ENCODE measurements at regions not wholly inside any gene's neighbourhood (a gene's known extent, or its start where the extent isn't known, plus 50 kb on each side); places are given as distances from the start of the nearest gene placed in this dataset.

DNA sequence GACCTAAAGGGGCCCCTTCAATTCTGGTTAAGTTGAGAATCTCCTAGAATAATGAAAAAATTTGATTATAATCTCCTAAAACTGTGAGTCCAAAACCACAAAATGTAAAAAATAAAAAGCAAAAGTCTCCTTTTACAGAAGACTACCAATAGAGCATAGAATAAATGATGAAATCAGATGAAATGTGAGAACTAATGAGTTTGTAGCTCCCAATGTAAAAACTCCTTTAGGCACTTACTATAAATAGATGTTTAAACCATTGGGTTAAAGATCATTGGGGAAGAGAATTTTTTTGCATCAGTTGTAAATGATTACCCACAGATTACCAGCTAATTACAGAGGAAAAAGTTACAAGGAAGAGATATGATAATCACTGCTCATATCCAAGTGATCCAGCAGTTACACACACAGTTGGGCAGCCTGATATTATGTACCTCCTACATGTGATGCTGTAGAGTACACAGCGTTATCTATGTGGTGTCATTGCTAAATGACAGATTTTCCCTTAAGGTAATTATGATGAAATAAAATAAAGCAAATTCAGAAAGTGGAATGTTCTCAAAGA lies 282.7 kb upstream of the SEMA3D start:
- Histone ChIP-seq H3K27me3 (ENCODE audit: insufficient read depth, poor library complexity, severe bottlenecking) (no peaks in the 10 kb centered on the region), H3K4me3 (replicated peaks; ENCODE audit: insufficient read depth, low read length) (no peak overlapping the region), H3K27ac (replicated peaks) (no peak overlapping the region)
- no peak for DNase-seq (ENCODE audit: low read depth in 1 of 2, low spot score in 1 of 2)
- TF ChIP-seq, protein P1, sequence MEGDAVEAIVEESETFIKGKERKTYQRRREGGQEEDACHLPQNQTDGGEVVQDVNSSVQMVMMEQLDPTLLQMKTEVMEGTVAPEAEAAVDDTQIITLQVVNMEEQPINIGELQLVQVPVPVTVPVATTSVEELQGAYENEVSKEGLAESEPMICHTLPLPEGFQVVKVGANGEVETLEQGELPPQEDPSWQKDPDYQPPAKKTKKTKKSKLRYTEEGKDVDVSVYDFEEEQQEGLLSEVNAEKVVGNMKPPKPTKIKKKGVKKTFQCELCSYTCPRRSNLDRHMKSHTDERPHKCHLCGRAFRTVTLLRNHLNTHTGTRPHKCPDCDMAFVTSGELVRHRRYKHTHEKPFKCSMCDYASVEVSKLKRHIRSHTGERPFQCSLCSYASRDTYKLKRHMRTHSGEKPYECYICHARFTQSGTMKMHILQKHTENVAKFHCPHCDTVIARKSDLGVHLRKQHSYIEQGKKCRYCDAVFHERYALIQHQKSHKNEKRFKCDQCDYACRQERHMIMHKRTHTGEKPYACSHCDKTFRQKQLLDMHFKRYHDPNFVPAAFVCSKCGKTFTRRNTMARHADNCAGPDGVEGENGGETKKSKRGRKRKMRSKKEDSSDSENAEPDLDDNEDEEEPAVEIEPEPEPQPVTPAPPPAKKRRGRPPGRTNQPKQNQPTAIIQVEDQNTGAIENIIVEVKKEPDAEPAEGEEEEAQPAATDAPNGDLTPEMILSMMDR (IDR thresholded peaks at IDR 0.05; ENCODE audit: insufficient read depth, low read length) = no peak
- TF ChIP-seq, protein P2, sequence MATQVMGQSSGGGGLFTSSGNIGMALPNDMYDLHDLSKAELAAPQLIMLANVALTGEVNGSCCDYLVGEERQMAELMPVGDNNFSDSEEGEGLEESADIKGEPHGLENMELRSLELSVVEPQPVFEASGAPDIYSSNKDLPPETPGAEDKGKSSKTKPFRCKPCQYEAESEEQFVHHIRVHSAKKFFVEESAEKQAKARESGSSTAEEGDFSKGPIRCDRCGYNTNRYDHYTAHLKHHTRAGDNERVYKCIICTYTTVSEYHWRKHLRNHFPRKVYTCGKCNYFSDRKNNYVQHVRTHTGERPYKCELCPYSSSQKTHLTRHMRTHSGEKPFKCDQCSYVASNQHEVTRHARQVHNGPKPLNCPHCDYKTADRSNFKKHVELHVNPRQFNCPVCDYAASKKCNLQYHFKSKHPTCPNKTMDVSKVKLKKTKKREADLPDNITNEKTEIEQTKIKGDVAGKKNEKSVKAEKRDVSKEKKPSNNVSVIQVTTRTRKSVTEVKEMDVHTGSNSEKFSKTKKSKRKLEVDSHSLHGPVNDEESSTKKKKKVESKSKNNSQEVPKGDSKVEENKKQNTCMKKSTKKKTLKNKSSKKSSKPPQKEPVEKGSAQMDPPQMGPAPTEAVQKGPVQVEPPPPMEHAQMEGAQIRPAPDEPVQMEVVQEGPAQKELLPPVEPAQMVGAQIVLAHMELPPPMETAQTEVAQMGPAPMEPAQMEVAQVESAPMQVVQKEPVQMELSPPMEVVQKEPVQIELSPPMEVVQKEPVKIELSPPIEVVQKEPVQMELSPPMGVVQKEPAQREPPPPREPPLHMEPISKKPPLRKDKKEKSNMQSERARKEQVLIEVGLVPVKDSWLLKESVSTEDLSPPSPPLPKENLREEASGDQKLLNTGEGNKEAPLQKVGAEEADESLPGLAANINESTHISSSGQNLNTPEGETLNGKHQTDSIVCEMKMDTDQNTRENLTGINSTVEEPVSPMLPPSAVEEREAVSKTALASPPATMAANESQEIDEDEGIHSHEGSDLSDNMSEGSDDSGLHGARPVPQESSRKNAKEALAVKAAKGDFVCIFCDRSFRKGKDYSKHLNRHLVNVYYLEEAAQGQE (IDR thresholded peaks at IDR 0.05; ENCODE audit: insufficient replicate concordance, low read depth) = no peak
- TF ChIP-seq POLR2AphosphoS5 (IDR thresholded peaks at IDR 0.05; ENCODE audit: low read depth) (no peak), SPI1 (IDR thresholded peaks at IDR 0.05; ENCODE audit: borderline replicate concordance, low read depth) (no peak), GABPA (IDR thresholded peaks at IDR 0.05; ENCODE audit: low read depth) (no peak)

- TF ChIP-seq SPI1 (IDR thresholded peaks at IDR 0.05; ENCODE audit: borderline replicate concordance, low read depth) (no peak), GABPA (IDR thresholded peaks at IDR 0.05; ENCODE audit: low read depth) (no peak), POLR2AphosphoS5 (IDR thresholded peaks at IDR 0.05; ENCODE audit: low read depth) (no peak)
- TF ChIP-seq, protein P2 (IDR thresholded peaks at IDR 0.05; ENCODE audit: insufficient replicate concordance, low read depth) = no peak
- TF ChIP-seq, protein P1 (IDR thresholded peaks at IDR 0.05; ENCODE audit: insufficient read depth, low read length) = no peak
- Histone ChIP-seq H3K27ac (replicated peaks) (no peak overlapping the region), H3K27me3 (ENCODE audit: insufficient read depth, poor library complexity, severe bottlenecking) (no peaks in the 10 kb centered on the region), H3K4me3 (replicated peaks; ENCODE audit: insufficient read depth, low read length) (no peak overlapping the region)
- DNase-seq (ENCODE audit: low read depth in 1 of 2, low spot score in 1 of 2) = no peak
Observed at GRCh38 chr7:85464042-85464651, 277.3 kb upstream of the SEMA3D start.

- Histone ChIP-seq H3K27ac (replicated peaks) (no peak overlapping the region), H3K27me3 (ENCODE audit: insufficient read depth, poor library complexity, severe bottlenecking) (no peaks in the 10 kb centered on the region), H3K4me3 (replicated peaks; ENCODE audit: insufficient read depth, low read length) (no peak overlapping the region)
- DNase-seq (ENCODE audit: low read depth in 1 of 2, low spot score in 1 of 2) = no peak
- TF ChIP-seq SPI1 (IDR thresholded peaks at IDR 0.05; ENCODE audit: borderline replicate concordance, low read depth) (no peak), POLR2AphosphoS5 (IDR thresholded peaks at IDR 0.05; ENCODE audit: low read depth) (no peak), GABPA (IDR thresholded peaks at IDR 0.05; ENCODE audit: low read depth) (no peak)
- TF ChIP-seq, protein P1 (IDR thresholded peaks at IDR 0.05; ENCODE audit: insufficient read depth, low read length) = no peak
- TF ChIP-seq, protein P2 (IDR thresholded peaks at IDR 0.05; ENCODE audit: insufficient replicate concordance, low read depth) = no peak
Observed at GRCh38 chr7:85462671-85463070, 275.8 kb upstream of the SEMA3D start.

Measured in HL-60 (cell line).